ENCODE measurements at regions not wholly inside any gene's neighbourhood (a gene's known extent, or its start where the extent isn't known, plus 50 kb on each side); places are given as distances from the start of the nearest gene placed in this dataset.

GRCh38 chr9:8183618-8184017, 384.0 kb upstream of the DMAC1 start:
- Histone ChIP-seq H3K9me3 (ENCODE audit: low read length) (no peaks in the 10 kb centered on the region), H3K4me3 (ENCODE audit: low read length) (no peak overlapping the region), H3K79me2 (replicated peaks; ENCODE audit: insufficient read depth, low read length) (no peaks in the 10 kb centered on the region), H3K9ac (ENCODE audit: low read length) (no peak overlapping the region), H3K4me2 (ENCODE audit: low read length) (no peak overlapping the region), H3K36me3 (ENCODE audit: insufficient read depth, low read length) (no peaks in the 10 kb centered on the region), H3F3A (ENCODE audit: insufficient read depth, low read length, poor library complexity, severe bottlenecking) (peaks cover 7% of the 10 kb centered on the region), H2AFZ (ENCODE audit: low read depth, low read length) (no peak overlapping the region), H3K9me2 (ENCODE audit: insufficient read depth, low read length) (no peaks in the 10 kb centered on the region), H3K27ac (ENCODE audit: low read length) (peak overlapping the region; percentile 75), H4K20me1 (ENCODE audit: insufficient read depth) (no peaks in the 10 kb centered on the region), H3K27me3 (ENCODE audit: insufficient read depth, low read depth, low read length) (no peaks in the 10 kb centered on the region)
- TF ChIP-seq EP300 (conservative IDR thresholded peaks at IDR 0.05; ENCODE audit: poor library complexity, severe bottlenecking) (no peak), POLR2AphosphoS5 (IDR thresholded peaks at IDR 0.05) (no peak), SMC3 (conservative IDR thresholded peaks at IDR 0.05; ENCODE audit: poor library complexity) (no peak)

DNA sequence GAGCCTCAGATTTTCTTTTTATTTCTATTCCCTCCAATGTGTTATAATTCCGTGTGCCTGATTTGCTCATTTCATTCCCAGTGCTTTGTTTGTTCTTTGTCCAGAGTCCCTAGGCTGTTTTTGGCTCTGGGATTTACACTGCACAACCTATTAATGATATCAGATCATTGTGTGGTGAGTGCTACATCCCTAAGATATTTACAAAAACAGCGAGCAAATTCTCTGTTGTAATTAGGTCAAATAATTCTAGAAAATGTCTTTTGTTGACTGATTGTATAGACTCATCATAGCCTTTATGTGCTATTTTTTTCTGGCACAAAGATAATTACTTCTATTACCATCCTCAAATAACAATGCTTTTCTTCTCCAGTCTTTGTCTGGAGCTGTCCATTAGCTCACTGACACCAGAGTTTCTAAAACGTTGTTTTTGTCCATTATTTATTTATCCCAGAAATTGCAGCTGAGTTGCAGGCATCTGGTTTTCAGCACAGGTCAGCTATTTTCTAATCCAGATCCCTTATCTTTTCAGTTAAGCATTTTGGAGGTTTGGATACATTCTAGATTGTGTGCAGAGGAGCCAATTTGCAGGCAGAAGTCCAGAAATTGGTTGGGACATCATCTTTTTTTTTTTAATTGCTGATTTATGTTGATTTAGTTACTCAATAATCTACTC, 379.9 kb upstream of the DMAC1 start:
- no peak overlapping the region for H3K4me3 ChIP-seq (ENCODE audit: low read length)
- no peak overlapping the region for H3K4me2 ChIP-seq (ENCODE audit: low read length)
- no peaks in the 10 kb centered on the region for H3K36me3 ChIP-seq (ENCODE audit: insufficient read depth, low read length)
- H3K27ac ChIP-seq (ENCODE audit: low read length), result no peak overlapping the region
- no peaks in the 10 kb centered on the region for H4K20me1 ChIP-seq (ENCODE audit: insufficient read depth)
- no peaks in the 10 kb centered on the region for H3K27me3 ChIP-seq (ENCODE audit: insufficient read depth, low read depth, low read length)
- H2AFZ ChIP-seq (ENCODE audit: low read depth, low read length), result no peak overlapping the region
- H3F3A ChIP-seq (ENCODE audit: insufficient read depth, low read length, poor library complexity, severe bottlenecking), result no peaks in the 10 kb centered on the region
- no peak overlapping the region for H3K9ac ChIP-seq (ENCODE audit: low read length)
- H3K79me2 ChIP-seq (replicated peaks; ENCODE audit: insufficient read depth, low read length), result no peaks in the 10 kb centered on the region
- no peaks in the 10 kb centered on the region for H3K9me2 ChIP-seq (ENCODE audit: insufficient read depth, low read length)
- H3K9me3 ChIP-seq (ENCODE audit: low read length), result no peaks in the 10 kb centered on the region
- no peak for TF ChIP-seq POLR2AphosphoS5 (IDR thresholded peaks at IDR 0.05)
- TF ChIP-seq EZH2 (IDR thresholded peaks at IDR 0.05; ENCODE audit: borderline replicate concordance, insufficient read depth, low read length, poor library complexity, severe bottlenecking), result no peak
- TF ChIP-seq MXI1 (conservative IDR thresholded peaks at IDR 0.05; ENCODE audit: poor library complexity, severe bottlenecking), result no peak
- TF ChIP-seq, protein P1, sequence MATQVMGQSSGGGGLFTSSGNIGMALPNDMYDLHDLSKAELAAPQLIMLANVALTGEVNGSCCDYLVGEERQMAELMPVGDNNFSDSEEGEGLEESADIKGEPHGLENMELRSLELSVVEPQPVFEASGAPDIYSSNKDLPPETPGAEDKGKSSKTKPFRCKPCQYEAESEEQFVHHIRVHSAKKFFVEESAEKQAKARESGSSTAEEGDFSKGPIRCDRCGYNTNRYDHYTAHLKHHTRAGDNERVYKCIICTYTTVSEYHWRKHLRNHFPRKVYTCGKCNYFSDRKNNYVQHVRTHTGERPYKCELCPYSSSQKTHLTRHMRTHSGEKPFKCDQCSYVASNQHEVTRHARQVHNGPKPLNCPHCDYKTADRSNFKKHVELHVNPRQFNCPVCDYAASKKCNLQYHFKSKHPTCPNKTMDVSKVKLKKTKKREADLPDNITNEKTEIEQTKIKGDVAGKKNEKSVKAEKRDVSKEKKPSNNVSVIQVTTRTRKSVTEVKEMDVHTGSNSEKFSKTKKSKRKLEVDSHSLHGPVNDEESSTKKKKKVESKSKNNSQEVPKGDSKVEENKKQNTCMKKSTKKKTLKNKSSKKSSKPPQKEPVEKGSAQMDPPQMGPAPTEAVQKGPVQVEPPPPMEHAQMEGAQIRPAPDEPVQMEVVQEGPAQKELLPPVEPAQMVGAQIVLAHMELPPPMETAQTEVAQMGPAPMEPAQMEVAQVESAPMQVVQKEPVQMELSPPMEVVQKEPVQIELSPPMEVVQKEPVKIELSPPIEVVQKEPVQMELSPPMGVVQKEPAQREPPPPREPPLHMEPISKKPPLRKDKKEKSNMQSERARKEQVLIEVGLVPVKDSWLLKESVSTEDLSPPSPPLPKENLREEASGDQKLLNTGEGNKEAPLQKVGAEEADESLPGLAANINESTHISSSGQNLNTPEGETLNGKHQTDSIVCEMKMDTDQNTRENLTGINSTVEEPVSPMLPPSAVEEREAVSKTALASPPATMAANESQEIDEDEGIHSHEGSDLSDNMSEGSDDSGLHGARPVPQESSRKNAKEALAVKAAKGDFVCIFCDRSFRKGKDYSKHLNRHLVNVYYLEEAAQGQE (IDR thresholded peaks at IDR 0.05; ENCODE audit: borderline replicate concordance), result no peak
- no peak for TF ChIP-seq RAD21 (conservative IDR thresholded peaks at IDR 0.05)
- TF ChIP-seq, protein P2, sequence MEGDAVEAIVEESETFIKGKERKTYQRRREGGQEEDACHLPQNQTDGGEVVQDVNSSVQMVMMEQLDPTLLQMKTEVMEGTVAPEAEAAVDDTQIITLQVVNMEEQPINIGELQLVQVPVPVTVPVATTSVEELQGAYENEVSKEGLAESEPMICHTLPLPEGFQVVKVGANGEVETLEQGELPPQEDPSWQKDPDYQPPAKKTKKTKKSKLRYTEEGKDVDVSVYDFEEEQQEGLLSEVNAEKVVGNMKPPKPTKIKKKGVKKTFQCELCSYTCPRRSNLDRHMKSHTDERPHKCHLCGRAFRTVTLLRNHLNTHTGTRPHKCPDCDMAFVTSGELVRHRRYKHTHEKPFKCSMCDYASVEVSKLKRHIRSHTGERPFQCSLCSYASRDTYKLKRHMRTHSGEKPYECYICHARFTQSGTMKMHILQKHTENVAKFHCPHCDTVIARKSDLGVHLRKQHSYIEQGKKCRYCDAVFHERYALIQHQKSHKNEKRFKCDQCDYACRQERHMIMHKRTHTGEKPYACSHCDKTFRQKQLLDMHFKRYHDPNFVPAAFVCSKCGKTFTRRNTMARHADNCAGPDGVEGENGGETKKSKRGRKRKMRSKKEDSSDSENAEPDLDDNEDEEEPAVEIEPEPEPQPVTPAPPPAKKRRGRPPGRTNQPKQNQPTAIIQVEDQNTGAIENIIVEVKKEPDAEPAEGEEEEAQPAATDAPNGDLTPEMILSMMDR (IDR thresholded peaks at IDR 0.05; ENCODE audit: poor library complexity, severe bottlenecking), result no peak
- TF ChIP-seq TAF1 (IDR thresholded peaks at IDR 0.05; ENCODE audit: low read depth), result no peak
- no peak for TF ChIP-seq SMC3 (conservative IDR thresholded peaks at IDR 0.05; ENCODE audit: poor library complexity)
- no peak for TF ChIP-seq EP300 (conservative IDR thresholded peaks at IDR 0.05; ENCODE audit: poor library complexity, severe bottlenecking)
